CD4-positive, alpha-beta T cell treated with Interferon gamma for 1 hour (primary cell): ENCODE measurements at regions not wholly inside any gene's neighbourhood (a gene's known extent, or its start where the extent isn't known, plus 50 kb on each side); places are given as distances from the start of the nearest gene placed in this dataset.
A peak's percentile ranks its signal among the peaks of the same experiment; 100 is the strongest.
"Not testable (repeated sequence)": the region's sequence is repeated elsewhere in the genome, so short reads cannot be mapped to it uniquely, and the experiment has no call there.

ENCODE experiments used
- DNase-seq: peaks from one replicate; pipeline ENCODE4 v3.0.0-alpha.2; 2020

GRCh38 chr14:105699706-105700105, 173.3 kb downstream of the TMEM121 start:
- DNase-seq, result not testable (repeated sequence)

- DNase-seq, result not testable (repeated sequence)
These were observed 173.8 kb downstream of the TMEM121 start for GRCh38 chr14:105700146-105700545.

- no peak for DNase-seq
These were observed 174.4 kb downstream of the TMEM121 start for GRCh38 chr14:105700622-105701288.

GRCh38 chr14:105701456-105702274, 175.3 kb downstream of the TMEM121 start:
- no peak for DNase-seq

- no peak for DNase-seq
These were observed 176.0 kb downstream of the TMEM121 start for GRCh38 chr14:105702275-105702817.

GRCh38 chr14:105703044-105703665, 176.8 kb downstream of the TMEM121 start:
- DNase-seq, result not testable (repeated sequence)

- not testable (repeated sequence) for DNase-seq
These were observed 177.7 kb downstream of the TMEM121 start for GRCh38 chr14:105704091-105704490.

- not testable (repeated sequence) for DNase-seq
These were observed 178.1 kb downstream of the TMEM121 start for GRCh38 chr14:105704492-105704891.

GRCh38 chr14:105705512-105705861, 179.1 kb downstream of the TMEM121 start:
- not testable (repeated sequence) for DNase-seq

GRCh38 chr14:105705862-105706700, 179.7 kb downstream of the TMEM121 start:
- peak; percentile 69 for DNase-seq

- not testable (repeated sequence) for DNase-seq
These were observed 180.3 kb downstream of the TMEM121 start for GRCh38 chr14:105706701-105707019.

- DNase-seq, result not testable (repeated sequence)
These were observed 180.7 kb downstream of the TMEM121 start for GRCh38 chr14:105707099-105707498.

- not testable (repeated sequence) for DNase-seq
These were observed 181.4 kb downstream of the TMEM121 start for GRCh38 chr14:105707723-105708151.

GRCh38 chr14:105708251-105709134, 182.1 kb downstream of the TMEM121 start:
- not testable (repeated sequence) for DNase-seq

GRCh38 chr14:105709281-105710118, 183.1 kb downstream of the TMEM121 start:
- no peak for DNase-seq

- no peak for DNase-seq
These were observed 184.0 kb downstream of the TMEM121 start for GRCh38 chr14:105710119-105711043.

GRCh38 chr14:105711044-105711620, 184.7 kb downstream of the TMEM121 start:
- DNase-seq, result no peak

GRCh38 chr14:105711841-105712460, 185.6 kb downstream of the TMEM121 start:
- no peak for DNase-seq

- DNase-seq, result peak; percentile 43
These were observed 186.3 kb downstream of the TMEM121 start for GRCh38 chr14:105712670-105713069.
